CMK (cell line): ENCODE measurements at regions not wholly inside any gene's neighbourhood (a gene's known extent, or its start where the extent isn't known, plus 50 kb on each side); places are given as distances from the start of the nearest gene placed in this dataset.

ENCODE experiments used
- DNase-seq: peaks from one replicate; pipeline ENCODE4 v3.0.0-alpha.2; 2010; ENCODE audit warnings: low read depth

GRCh38 chr15:31151301-31152233, 50.0 kb upstream of the TRPM1 start:
- DNase-seq: no peak

- no peak for DNase-seq
Measured at GRCh38 chr15:31153531-31153930, 52.0 kb upstream of the TRPM1 start.

- DNase-seq: no peak
Measured at GRCh38 chr15:31155151-31155550, 53.6 kb upstream of the TRPM1 start.

GRCh38 chr15:31156226-31156625, 54.7 kb upstream of the TRPM1 start:
- DNase-seq: no peak

DNA sequence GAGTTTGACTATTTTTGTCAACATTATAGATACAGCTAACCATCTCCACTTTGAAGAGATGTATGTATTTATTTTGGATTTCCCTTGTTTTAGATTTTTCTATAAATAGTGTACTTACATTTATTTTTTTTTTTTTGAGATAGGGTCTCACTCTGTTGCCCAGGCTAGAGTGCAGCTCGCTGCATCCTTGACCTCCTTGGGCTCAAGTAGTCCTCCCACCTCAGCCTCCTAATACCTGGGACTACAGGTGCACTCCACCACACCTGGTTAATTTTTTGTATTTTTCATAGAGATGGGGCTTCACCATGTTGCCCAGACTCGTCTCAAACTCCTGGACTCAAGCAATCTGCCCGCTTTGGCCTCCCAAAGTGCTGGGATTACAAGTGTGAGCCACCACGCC, 55.3 kb upstream of the TRPM1 start:
- no peak for DNase-seq

DNA sequence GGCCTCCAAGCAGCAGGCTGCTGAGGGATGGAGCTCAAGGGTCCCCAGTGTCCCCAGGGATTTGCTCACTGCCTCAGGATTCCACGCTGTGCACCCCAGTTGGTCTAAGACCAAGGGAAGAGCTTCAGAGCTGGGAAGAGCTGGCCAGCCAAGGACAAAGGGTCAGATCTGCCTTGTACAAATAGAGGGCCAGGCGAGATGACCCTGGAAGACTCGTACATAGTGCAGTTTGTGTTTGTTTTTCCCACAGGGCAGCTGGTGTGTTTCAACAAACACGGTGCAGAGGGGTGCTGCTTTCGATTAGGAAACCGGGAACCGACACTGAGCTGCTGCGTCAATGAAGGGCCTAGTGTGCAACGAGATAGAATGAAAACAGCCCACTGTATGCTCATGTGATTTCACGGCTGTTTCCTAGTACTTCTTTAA, 56.1 kb upstream of the TRPM1 start:
- no peak for DNase-seq

GRCh38 chr15:31158858-31159569, 57.5 kb upstream of the TRPM1 start:
- no peak for DNase-seq

DNA sequence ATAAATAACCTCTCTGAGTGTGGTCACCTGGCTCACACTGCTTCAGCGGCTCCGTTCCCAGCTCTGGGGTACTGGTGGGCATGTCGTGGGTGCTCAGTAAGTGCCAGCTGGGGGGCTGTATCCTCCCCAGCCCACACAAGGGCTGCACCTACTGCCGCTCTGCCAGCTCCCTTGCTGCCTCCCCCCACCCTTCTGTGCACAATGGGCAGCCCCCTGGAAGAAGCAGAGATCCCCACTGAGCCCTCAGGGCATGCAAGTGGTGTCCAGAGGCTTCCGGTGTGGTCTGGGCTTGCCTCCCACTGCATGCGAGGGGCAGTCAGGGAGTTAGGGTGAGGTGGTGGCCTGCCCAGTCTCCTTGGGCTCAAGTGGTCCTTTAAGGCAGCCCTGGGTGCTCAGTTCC, 58.3 kb upstream of the TRPM1 start:
- no peak for DNase-seq

GRCh38 chr15:31160297-31160696, 58.8 kb upstream of the TRPM1 start:
- DNase-seq: no peak

DNA sequence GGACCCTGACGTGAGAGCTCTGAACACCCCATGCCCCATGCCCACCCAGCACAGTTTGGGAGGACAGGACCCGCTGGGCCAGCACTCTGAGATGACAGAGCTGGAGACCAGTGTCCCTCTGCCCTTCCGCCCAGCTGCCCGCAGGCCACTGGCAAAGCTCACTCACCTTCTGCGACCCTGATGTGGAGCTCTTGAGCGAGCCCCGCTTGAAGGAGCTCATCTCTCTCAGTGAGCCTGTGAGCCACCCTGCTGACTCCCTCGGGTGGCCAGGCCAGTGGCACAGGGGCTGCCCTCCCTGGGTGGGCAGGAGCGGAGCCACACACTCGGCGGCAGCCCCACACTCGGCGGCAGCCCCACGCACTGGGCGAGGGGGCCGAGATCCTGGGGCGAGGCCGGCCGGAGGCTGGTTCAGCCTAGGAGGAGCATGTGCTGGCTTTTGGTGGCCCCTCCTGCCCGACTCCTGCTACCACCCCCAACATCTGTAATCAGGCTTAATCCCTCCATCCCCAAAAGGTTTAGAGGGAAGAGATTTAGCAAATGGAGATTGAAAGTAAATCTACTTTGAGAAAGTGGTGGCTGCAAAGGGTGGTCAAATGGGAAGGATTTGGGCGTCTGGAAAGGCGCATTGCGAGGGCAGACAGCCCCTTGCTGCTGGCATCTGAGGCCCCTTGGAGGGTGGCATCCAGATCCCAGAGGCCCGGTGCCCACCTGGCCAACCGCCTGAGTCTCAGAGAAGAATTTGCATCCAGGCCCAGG, 59.4 kb upstream of the TRPM1 start:
- no peak for DNase-seq

- DNase-seq: no peak
Measured at GRCh38 chr15:31161951-31162350, 60.4 kb upstream of the TRPM1 start.

DNA sequence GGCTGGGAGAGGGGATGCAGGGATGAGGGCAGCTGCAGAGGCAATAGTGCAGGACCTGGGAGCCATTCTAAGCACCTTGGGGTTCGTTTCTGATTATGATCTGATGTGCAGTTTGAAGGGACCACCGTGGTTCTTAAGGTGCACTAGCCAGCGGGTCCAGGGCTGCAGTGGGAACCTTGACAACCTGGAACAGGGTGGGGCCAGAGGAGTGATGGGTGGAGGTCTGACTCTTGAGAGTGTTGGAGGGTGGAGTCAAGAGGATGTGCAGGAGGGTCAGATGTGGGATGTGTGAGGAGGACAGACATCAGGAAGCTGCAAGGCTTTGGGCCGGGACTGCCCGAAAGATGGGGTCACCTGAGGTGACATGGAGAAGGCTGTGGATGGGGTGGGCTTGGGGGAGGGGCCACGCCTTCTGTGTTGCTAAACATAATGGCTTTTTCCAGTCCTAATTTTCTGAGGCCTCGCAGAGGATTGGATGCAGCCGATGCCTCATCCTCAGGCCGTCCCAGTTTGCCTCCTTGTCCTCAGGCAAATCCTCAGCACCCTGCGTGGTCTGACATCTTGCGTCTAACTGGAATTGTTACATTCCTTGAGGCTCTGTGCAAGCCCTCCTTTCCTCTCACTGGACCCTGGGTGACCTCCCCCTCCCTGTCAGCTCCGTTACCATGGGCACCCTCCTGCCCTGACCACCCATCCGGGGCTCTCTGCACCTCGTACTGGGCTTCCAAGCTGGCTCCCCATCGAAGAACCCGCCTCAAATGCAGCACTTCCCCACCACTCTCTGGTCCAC, 61.4 kb upstream of the TRPM1 start:
- DNase-seq: no peak

GRCh38 chr15:31163769-31164572, 62.4 kb upstream of the TRPM1 start:
- no peak for DNase-seq

GRCh38 chr15:31164573-31164912, 63.0 kb upstream of the TRPM1 start:
- DNase-seq: no peak

DNA sequence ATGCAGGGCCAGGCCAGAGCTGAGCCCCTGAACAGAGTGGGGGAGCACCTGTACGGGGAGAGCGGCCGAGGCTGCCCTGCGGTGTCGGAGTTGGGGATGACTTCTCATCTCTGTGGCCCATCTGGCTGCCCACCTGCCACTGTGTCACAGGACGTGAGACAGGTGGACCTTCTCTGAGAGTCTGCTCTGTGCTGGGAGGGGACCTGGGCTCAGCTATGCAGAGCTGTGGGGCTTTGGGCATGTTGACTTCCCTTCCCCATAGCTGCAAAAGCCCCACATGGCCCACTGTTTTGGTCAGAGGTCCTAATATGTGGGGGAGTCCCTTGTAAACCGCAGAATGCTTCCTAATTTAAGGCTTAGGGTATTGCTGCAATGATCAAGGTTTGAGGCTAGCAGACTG, 68.0 kb upstream of the TRPM1 start:
- DNase-seq: no peak

GRCh38 chr15:31171731-31172130, 70.2 kb upstream of the TRPM1 start:
- DNase-seq: no peak

DNA sequence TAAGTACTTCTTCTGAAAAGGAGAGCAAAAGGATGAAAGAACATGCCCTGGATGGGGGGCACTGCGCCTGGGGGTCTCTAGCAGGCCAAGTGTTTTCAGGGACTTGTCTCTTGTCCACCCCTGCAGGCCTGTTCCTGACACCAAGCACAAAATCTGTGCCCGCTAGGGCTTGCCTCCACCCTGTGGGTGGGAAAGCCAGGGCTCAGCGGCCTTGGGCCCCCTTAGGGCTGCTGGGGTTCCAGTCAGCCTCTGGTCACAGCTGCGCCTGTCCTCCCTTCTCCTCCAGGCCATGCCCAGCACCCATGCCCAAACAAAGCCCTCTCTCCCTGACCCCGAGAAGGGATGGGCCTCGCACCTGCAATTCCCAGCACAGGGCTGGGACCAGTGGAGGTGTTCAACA, 71.1 kb upstream of the TRPM1 start:
- DNase-seq: no peak

DNA sequence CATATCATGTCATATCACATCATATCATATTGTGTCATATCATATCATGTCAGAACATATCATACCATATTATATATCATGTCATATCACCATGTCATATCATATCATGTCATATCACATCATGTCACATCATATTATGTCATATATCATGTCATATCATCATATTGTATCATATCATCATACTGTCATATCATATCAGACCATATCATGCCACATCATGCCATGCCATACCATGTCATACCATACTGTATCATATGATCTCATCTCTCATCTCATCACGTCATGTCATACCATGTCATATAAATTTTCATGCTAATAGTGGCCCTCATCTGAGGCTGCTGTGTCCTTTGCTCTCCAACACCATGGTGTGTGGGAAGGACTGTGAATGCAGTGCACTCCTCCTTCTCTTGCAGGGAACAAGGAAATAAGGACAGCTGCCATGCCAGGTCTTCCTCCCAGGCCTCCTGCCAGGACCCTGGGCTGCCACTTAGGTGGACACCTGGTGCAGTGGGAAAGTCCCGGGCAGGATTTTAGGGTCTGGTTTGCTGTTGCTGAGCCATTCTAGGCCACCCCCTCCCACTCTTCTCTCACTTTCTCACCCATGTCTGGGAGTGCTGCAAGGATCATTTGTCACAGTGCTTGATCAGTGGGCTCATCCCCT, 72.4 kb upstream of the TRPM1 start:
- no peak for DNase-seq

DNA sequence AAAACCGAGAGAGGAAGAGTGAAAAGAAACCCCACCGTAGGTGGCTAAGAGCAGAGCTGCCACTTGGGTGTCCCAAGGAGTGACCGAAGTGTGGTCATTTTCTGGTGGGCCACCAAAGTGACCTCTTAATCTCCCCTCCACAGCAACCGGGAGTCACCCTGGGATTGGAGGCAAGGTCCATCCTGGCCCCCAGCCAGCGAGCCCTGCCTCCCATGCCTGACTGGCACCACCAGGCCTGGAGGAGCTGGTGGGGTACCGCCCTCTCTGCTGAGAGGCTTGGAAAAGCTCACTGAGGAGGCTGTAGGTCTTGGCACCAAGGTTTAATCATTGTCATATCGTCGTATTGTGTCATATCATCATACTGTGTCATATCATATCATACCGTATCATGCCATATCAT, 74.0 kb upstream of the TRPM1 start:
- no peak for DNase-seq

- no peak for DNase-seq
Measured at GRCh38 chr15:31177951-31178350, 76.4 kb upstream of the TRPM1 start.

DNA sequence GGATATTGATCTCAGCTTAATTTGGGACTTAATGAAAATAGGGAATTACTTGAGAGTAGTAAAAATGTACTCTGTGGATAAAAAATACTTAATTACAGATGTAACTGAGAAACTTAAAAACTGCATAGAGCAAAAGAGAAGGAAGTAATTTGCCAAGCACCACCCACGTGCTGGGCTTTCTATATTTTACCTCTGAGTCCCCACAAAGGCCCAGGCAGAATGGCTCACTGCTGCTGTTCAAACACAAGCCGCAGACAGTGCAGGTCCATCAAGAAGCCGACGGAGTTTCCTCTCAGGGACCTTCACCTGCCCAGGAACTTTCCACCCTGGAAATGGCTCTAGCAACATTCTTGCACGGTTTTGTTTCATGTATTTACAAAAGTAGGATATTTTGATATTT, 77.2 kb upstream of the TRPM1 start:
- no peak for DNase-seq
